ENCODE measurements at regions not wholly inside any gene's neighbourhood (a gene's known extent, or its start where the extent isn't known, plus 50 kb on each side); places are given as distances from the start of the nearest gene placed in this dataset.

GRCh38 chr2:238521002-238521401, 94.3 kb downstream of the ASB1 start:
- H3K27ac Mint-ChIP-seq = no peak overlapping the region
- H3K27me3 Mint-ChIP-seq = peaks cover 3% of the 10 kb centered on the region
- intact Hi-C loops (cut with micrococcal nuclease) = no loop called here
- no peak for TF ChIP-seq CTCF (IDR thresholded peaks at IDR 0.05)
- CTCF ChIA-PET = no interaction called here
- no peak for ATAC-seq (ENCODE audit: low read depth)
- H3K36me3 Mint-ChIP-seq (ENCODE audit: low read depth) = no peaks in the 10 kb centered on the region
- H3K4me3 Mint-ChIP-seq = no peak overlapping the region
- H3K9me3 Mint-ChIP-seq = peaks cover 11% of the 10 kb centered on the region
- no peaks in the 10 kb centered on the region for H3K4me1 Mint-ChIP-seq
- no peak for DNase-seq
- POLR2A ChIA-PET = no interaction called here

GRCh38 chr2:238521870-238522269, 95.1 kb downstream of the ASB1 start:
- Mint-ChIP-seq H3K4me1 (no peaks in the 10 kb centered on the region), H3K27ac (no peak overlapping the region)
- ATAC-seq (ENCODE audit: low read depth) = no peak

GRCh38 chr2:238523158-238524110, 96.7 kb downstream of the ASB1 start:
- no peak overlapping the region for H3K27ac Mint-ChIP-seq
- no peaks in the 10 kb centered on the region for H3K4me1 Mint-ChIP-seq
- ChIA-PET CTCF (no interaction called here), POLR2A (no interaction called here)
- no peak overlapping the region for H3K4me3 Mint-ChIP-seq
- DNase-seq (no peak), ATAC-seq (ENCODE audit: low read depth) (no peak)
- peaks cover 10% of the 10 kb centered on the region for H3K27me3 Mint-ChIP-seq
- no peaks in the 10 kb centered on the region for H3K9me3 Mint-ChIP-seq
- no peaks in the 10 kb centered on the region for H3K36me3 Mint-ChIP-seq (ENCODE audit: low read depth)
- no peak for TF ChIP-seq CTCF (IDR thresholded peaks at IDR 0.05)
- intact Hi-C loops (cut with micrococcal nuclease) = no loop called here

More at GRCh38 chr2:238521870-238522269, 95.1 kb downstream of the ASB1 start:
- H3K27me3 Mint-ChIP-seq = peaks cover 3% of the 10 kb centered on the region
- POLR2A ChIA-PET = no interaction called here
- no peak overlapping the region for H3K4me3 Mint-ChIP-seq
- H3K36me3 Mint-ChIP-seq (ENCODE audit: low read depth) = no peaks in the 10 kb centered on the region
- CTCF ChIA-PET = no interaction called here
- intact Hi-C loops (cut with micrococcal nuclease) = no loop called here
- H3K9me3 Mint-ChIP-seq = peaks cover 4% of the 10 kb centered on the region
- TF ChIP-seq CTCF (IDR thresholded peaks at IDR 0.05) = no peak
- DNase-seq = no peak

- H3K27me3 Mint-ChIP-seq = peaks cover 10% of the 10 kb centered on the region
- no peaks in the 10 kb centered on the region for H3K36me3 Mint-ChIP-seq (ENCODE audit: low read depth)
- ATAC-seq (ENCODE audit: low read depth) (no peak), DNase-seq (no peak)
- POLR2A ChIA-PET = no interaction called here
- H3K9me3 Mint-ChIP-seq = peaks cover 2% of the 10 kb centered on the region
- no peaks in the 10 kb centered on the region for H3K4me1 Mint-ChIP-seq
- intact Hi-C loops (cut with micrococcal nuclease) = no loop called here
- TF ChIP-seq CTCF (IDR thresholded peaks at IDR 0.05) = no peak
- CTCF ChIA-PET = no interaction called here
- H3K27ac Mint-ChIP-seq = no peak overlapping the region
- no peak overlapping the region for H3K4me3 Mint-ChIP-seq
Measured at GRCh38 chr2:238524426-238524983, 97.8 kb downstream of the ASB1 start.

GRCh38 chr2:238525990-238526389, 99.3 kb downstream of the ASB1 start:
- Mint-ChIP-seq H3K27ac (no peak overlapping the region), H3K4me1 (no peaks in the 10 kb centered on the region), H3K36me3 (ENCODE audit: low read depth) (no peaks in the 10 kb centered on the region), H3K4me3 (no peak overlapping the region), H3K27me3 (peaks cover 10% of the 10 kb centered on the region), H3K9me3 (peaks cover 8% of the 10 kb centered on the region)
- no peak for TF ChIP-seq CTCF (IDR thresholded peaks at IDR 0.05)
- CTCF ChIA-PET = no interaction called here
- ATAC-seq (ENCODE audit: low read depth) = no peak
- no peak for DNase-seq
- POLR2A ChIA-PET = interaction anchor here (0.6 kb wide), 1 partner anchor 1638 kb away, joined by 3 read pairs; no protein-coding TSS in a partner anchor
- intact Hi-C loops (cut with micrococcal nuclease) = no loop called here
